Activated CD4-positive, alpha-beta T cell treated with anti-CD3 and anti-CD28 coated beads, Interleukin-2, amount 50 U/mL, for 48 hours (primary cell): ENCODE measurements at regions not wholly inside any gene's neighbourhood (a gene's known extent, or its start where the extent isn't known, plus 50 kb on each side); places are given as distances from the start of the nearest gene placed in this dataset.

Experiments used
- DNase-seq, 2 experiments: peaks; one replicate each; pipeline ENCODE4 v3.0.0-alpha.2; 2020

GRCh38 chr7:142400042-142400533 lies 142.2 kb upstream of the PRSS58 start:
- no peak for DNase-seq

- DNase-seq: peak; percentile 63 to 66
Measured at GRCh38 chr7:142391191-142391992, 133.5 kb upstream of the PRSS58 start.

GRCh38 chr7:142389544-142389943 lies 131.7 kb upstream of the PRSS58 start:
- DNase-seq: no peak

- peak; percentile 36 to 49 for DNase-seq
Measured at GRCh38 chr7:142385491-142386340, 127.9 kb upstream of the PRSS58 start.

GRCh38 chr7:142384493-142384922 lies 126.7 kb upstream of the PRSS58 start:
- peak; percentile 45 to 59 for DNase-seq

- DNase-seq: peak; percentile 28 to 43
Measured at GRCh38 chr7:142383841-142384492, 126.1 kb upstream of the PRSS58 start.

DNA sequence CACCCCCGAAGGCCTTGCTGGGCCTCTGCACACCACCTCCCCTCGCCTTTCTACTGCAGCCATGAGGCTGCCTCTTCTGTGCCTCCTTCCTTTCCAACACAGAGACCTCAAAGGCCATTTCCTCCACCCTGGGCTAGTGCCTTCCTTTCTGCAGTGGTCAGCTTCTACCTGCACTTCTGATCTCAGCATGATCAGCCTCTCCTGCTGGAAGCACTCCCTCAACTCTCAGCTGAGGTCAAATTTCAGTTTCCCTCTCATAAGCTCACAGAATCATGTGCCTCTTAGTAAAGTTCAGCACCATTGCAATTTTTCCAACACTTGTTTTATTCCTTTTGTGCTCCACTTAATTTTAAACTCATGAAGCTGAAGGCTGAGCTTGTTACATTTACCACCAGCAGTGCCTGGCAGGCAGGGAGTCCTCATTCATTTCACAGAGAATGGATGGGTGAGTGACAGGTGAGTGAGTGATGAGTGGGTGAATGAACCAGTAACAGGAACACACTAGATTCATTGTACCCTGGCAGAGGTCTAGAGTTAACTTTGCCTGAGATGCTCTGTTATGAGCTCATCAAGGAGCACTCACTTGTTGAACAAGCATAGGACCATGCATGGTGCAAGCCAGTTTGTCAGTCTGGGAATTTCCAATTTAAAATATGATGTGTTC lies 124.0 kb upstream of the PRSS58 start:
- no peak for DNase-seq

GRCh38 chr7:142380069-142380468 lies 122.2 kb upstream of the PRSS58 start:
- no peak for DNase-seq

- no peak for DNase-seq
Measured at GRCh38 chr7:142379201-142379885, 121.5 kb upstream of the PRSS58 start.

DNA sequence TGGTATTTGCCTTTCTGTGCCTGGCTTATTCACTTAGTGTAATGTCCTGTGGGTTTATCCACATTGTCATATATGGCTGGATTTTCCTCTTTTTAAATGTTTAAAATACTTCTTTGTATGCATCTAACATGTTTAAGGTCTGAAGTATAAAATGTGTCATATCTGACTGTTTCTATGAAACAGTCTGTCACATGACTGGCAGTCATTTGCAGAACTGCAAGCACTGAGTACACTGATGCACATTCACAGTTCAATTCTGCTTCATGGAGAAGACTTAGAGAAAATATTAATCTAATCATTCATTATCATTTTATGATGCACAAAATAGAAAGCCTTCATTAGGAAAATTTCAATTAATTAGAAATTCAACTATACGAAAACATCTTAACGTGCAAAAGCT lies 119.7 kb upstream of the PRSS58 start:
- no peak for DNase-seq

DNA sequence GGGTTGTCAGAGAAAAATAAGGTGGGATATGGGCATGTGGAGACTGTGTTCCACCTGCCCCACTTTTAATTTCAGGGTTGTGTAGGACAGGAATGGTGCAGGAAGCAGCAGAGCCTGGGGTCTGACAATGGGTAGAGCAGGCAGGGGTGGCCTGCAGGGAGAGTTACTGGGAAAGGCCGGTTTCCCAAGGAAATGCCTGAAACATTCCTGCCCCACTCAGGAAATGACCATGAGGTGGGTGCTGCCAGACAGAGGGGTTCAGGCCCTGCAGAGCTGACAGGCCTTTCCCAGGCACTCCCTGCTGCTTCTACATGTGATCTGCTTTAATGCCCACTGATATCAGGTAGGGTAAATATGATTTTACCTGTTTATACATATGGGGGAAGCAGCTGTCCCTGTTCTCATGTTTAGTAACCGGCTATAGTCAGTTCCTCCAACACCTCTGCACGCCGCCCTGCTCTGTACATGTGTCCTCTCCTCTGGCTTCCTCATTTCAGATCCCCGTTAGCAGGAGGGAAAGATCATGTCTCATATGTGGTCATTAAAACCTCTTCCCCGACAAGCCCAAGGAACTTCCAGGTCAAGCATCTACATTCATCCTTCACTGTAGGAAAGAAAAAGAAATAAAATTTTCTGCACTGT lies 118.6 kb upstream of the PRSS58 start:
- no peak for DNase-seq

DNA sequence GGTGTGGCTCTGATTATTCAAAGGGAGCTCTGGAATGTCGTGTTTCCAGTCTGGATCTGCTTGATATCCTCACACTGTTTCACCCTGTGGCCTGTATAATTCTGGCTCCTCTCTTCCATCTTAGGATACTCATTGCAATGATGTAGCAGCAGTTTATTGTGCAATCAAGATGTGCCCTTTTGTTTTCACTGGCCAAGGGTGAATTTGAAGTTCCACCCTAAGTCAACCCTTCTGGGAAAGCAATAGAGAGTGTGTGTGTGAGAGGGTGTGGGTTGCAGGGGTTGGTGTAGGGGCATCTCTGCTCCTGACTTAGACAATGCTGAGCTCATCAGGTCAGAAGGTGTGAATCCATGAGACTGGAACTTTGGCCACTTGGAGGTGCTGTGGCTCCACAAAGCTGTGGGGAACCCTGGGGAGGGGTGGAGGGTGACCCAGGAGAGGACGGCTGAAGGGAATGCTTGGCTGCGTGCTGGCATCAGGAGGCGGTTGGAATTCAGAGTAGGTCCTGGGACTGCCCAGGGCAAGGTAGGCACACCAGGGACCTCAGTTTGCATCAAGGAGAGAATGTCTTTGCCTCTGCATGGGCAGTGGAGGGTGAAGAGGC lies 118.0 kb upstream of the PRSS58 start:
- DNase-seq: peak; percentile 19 to 38

DNA sequence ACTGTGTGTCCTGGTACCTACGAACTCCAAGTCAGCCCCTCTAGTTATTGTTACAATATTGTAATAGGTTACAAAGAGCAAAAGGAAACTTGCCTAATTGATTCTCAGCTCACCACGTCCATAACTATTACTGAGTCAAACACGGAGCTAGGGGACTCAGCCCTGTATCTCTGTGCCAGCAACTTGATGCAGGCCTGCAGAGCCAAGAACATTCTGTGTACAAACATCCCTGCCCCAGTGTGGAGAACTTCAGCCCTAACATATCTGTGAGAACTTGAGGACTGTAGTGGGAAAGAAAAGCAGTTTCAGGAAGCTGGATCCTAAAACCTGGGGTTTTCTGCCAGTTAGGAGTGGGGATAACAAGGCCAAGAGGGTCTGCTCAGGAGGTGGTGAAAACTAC lies 114.9 kb upstream of the PRSS58 start:
- DNase-seq: no peak

DNA sequence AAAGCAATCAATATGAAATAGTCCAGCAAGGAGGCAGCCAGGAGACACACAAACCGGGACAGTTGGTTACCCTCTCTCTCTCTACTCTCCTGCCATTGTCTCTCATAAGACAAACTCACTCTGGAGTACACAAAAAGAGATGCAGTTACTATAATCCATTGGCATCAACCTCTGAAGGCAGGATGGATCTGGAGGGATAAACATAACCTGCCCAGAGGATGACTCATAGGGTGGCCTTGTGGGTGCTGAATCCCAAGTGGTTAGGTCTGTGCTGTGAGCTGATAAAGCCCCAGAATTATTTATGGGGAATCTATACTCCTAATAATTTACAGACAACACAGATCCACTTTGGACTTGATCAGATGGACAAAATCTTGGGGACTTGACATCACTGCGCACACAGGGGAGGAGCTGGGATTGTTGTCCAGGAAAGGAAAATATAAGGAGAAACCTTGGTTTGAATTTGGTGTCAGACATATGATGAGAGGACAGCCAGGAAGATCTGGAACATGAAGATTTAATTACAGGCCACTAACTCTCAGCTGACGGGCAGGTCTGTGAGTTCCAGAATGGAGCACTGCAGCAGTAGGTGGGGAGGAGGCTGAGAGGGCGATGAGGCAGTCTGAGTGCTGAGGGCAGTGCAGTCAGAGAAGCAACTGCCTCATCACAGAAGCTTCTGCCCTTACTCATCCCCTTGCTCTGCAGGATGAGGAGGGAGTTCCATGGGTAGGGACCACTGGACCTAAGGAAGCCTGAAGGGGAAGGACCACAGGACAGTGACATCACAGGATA lies 113.9 kb upstream of the PRSS58 start:
- DNase-seq: no peak

- no peak for DNase-seq
Measured at GRCh38 chr7:142365410-142365842, 107.6 kb upstream of the PRSS58 start.

GRCh38 chr7:142364551-142364950 lies 106.7 kb upstream of the PRSS58 start:
- no peak for DNase-seq

- DNase-seq: no peak
Measured at GRCh38 chr7:142362349-142362748, 104.5 kb upstream of the PRSS58 start.

- DNase-seq: no peak
Measured at GRCh38 chr7:142359694-142360279, 101.9 kb upstream of the PRSS58 start.

GRCh38 chr7:142357953-142358520 lies 100.2 kb upstream of the PRSS58 start:
- peak; percentile 29 to 40 for DNase-seq
